Right ventricle myocardium superior (tissue), 1 donor: ENCODE measurements at regions not wholly inside any gene's neighbourhood (a gene's known extent, or its start where the extent isn't known, plus 50 kb on each side); places are given as distances from the start of the nearest gene placed in this dataset.

ENCODE experiments used
- ATAC-seq: fragments of 200-7000 bp; cut with Tn5 transposase; one replicate; pipeline ENCODE4 v1.9.1; 2020; ENCODE audit warnings: mild to moderate bottlenecking; ENCODE audit not compliant: poor library complexity
- DNase-seq: peaks from one replicate; pipeline ENCODE4 v3.0.0-alpha.2; 2020
- intact Hi-C: fragments of 100-400 bp; cut with DNase I; formaldehyde crosslinking; loops from one replicate; pipeline ENCODE4 v1.11.2; 2022
- donor health status: DM: no; HTN: yes; CAD: no; lungs with severe emphysema.

DNA sequence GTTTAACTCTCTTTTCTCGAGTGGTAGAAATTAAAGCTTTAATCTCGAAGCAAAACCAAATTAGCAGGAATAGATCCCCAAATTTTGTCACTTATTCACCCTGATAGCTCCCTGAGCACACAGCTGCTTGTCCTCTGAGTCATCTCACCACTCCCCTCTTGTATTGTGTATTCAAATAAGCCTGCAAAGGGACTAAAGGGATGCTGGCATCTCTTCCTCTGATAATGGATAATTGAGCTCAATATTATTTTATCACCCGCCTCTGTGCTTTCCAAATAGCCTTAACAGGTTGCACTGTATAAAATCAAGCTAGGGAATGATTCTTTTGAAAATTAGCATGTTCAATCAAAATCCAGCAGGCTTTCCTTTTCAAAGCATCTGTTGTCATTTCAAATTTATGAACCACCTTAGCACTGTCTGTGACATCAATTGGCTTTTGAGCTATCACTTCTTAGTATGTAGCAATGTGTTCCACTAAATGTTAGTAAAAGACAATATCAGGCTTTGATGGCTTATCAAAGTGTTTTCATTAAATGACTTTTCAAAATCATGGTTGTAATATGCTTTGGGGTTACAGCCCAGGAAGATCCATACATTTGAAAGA, 561.6 kb downstream of the PLA2G4A start:
- ATAC-seq: no peak
- no peak for DNase-seq
- intact Hi-C loops: no loop called here

DNA sequence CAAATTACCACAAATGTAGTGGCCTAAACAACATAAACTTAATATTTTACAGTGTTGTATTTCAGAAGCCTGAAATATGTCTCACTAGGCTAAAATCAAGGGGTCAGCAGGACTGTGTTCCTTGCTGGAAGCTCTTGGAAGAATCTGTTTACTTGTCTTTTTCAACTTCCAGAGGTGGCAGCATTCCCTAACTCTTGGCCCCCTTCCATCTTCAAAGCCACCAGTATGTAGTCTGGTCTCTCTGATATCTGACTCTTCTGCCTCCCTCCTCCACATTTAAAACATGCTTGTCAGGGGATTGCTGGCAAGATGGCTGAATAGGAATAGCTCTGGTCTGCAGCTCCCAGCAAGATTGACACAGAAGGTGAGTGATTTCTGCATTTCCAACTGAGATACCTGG, 567.5 kb downstream of the PLA2G4A start:
- ATAC-seq: no peak
- no peak for DNase-seq
- intact Hi-C loops: no loop called here

DNA sequence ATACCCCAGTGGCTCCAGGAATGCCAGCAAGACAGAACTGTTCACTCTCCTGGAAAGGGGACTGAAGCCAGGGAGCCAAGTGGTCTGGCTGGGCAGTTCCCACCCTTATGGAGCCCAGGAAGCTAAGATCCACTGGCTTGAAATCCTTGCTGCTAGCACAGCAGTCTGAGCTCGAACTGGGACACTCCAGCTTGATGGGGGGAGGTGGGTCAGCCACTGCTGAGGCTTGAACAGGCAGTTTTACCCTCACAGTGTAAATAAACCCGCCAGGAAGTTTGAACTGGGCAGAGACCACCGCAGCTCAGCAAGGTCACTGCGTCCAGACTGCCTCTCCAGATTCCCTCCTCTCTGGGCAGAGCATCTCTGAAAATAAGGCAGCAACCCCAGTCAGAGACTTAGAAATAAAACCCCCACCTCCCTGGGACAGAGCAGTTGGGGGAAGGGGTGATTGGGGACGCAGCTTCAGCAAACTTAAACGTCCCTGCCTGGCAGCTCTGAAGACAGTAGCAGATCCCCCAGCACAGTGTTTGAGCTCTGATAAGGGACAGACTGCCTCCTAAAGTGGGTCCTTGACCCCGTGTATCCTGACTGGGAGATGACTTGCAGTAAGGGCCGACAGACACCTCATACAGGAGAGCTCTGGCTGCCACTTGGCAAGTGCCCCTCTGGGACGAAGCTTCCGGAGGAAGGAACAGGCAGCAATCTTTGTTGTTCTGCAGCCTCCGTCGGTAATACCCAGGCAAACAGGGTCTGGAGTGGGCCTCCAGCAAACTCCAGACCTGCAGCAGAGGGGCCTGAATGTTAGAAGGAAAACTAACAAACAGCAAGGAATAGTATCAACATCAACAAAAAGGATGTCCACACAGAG, 568.4 kb downstream of the PLA2G4A start:
- ATAC-seq: no peak
- DNase-seq: no peak
- intact Hi-C loops: no loop called here

DNA sequence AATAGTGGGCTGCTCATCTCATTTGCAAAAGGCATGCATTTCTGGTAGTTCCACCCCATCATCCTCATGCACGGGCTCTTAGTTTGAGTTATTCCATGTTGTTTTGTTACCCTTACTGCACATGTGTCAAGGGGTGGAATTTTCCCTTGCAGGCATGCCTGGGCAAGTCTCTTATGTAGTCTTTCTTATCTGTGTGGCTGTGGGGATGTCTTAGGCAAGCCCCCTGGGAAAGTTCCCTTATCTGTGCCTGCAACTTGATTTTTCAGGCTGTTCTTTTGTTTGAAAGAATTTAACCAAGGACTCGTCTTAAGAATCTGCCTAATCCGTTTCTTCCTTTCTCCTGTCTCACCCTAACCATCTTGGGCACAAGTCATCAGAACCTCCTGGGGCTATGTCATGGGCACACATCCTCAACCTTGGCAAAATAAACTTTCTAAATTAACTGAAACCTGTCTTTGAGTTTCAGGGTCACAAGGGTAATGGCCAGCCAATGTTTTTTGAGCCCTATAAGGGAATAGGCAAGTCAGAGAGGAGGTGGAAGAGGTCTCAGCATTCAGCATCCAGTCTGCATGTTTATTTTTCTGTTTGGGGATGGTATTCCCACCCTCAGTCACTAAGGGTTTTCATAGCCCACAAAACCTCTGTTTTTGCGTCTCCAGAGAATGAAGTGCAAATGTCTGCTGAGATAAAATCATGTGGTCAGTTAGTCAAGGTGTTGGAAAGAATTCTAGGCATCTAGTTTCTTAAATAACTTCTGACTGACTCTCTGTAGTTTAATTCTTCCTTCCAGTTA, 579.7 kb downstream of the PLA2G4A start:
- intact Hi-C loops: no loop called here
- ATAC-seq: no peak
- no peak for DNase-seq

DNA sequence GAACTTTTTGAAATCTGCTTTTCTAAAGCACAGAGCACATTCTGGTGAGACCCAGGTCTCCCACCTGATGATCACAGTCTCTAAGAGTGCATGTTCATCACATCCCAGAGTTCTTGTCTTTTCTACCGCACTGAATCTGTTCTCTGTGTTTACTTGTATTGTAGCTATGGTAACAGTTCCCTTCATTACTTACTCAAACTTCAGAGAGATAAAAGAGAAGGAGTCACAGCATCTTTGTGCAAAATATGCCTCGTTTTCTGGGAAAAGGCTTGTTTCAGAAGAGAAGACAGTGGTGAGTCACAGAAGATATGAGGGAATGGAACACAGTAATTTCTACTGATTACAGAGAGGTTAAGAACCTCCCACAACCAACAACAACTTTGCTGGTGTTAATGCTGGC, 580.6 kb downstream of the PLA2G4A start:
- DNase-seq: no peak
- intact Hi-C loops: no loop called here
- no peak for ATAC-seq

DNA sequence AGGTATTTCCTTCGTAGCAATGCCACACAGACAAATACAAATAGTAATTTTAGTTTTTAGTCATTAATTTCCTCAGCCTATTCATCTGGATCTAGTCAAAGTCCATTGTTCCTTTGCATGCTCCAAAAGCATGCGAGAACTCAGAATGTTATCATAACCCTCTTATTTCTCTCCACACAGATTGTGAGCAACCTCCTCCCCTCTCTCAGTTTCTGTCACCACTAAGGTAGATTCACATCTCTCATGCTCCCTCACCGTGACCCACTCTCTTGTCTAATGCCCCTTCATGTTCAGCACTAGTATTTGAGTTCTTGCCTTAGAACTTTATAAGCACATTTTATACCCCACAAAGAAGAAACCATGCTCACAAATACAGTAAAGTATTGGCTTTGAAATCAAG, 582.4 kb downstream of the PLA2G4A start:
- DNase-seq (no peak), ATAC-seq (no peak)
- intact Hi-C loops: no loop called here

DNA sequence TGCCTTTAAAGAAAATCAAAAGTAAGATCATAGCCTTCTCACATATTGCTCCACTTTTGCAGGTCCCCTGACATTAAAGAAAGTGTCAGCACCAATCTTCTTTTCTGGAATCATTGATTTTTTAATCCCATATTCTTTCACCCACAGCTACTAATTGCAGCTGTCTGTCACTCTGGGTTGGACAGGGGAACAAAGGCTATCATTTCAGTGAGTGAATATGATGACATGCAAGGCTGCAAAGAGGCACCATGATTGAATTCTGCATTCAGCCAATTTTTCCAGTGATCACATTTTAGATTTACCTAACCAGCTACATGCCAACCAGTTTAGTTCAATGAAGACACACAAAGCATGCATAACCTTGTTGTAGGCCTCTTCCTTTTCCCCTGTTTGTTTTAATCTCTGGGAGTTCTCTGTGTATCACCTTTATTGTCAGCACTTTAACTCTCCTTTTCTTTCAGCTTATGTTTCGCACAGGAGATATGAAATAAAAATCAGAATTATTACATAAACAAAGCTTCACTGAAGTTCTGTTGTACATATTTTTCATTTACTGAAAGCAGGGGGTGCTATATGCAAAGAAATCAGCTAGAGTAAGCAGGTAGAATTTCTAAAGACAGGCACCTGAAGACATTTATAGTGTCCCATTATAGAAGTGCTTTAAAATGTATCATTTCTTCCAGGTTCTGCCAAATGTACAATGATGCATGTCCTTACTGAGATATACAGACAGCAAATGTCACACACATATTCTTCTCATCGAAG, 584.8 kb downstream of the PLA2G4A start:
- ATAC-seq (no peak), DNase-seq (no peak)
- intact Hi-C loops: no loop called here

DNA sequence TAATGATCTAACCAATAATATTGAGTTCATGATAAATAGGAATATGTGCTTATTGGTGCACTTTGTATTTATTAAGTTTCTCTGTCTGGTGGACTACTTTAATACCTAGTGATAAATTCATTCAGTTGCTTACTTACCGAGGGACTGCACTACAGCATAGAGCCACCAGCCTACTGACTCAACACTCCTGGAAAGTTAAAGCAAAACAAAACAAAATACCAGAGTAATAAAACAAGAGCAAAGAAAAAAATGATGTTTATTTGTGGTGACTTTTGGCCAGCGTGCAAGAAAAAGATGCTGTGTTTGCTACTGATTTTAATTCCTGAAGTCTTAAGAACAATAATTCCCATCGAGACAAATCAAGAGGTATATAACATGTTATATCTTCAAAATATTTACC, 586.3 kb downstream of the PLA2G4A start:
- ATAC-seq: no peak
- intact Hi-C loops: no loop called here
- DNase-seq: no peak

DNA sequence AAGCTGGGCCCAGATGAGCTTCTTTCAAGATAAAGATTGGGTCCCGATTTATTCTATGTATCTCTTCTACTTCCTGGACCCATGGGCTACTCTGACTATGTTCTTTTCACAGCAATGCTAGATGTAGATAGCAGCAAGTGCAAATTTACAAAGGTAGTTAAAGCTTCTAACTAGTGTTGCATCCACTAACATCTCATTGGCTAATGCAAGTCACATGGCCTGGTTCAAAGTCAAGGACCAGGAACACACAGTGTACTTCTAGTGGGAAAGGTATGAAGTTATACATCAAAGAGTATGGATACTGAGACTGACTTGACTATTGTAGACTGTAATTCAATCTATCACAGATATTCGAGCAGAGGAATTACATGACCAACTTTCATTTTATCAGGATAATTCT, 588.8 kb downstream of the PLA2G4A start:
- DNase-seq: no peak
- ATAC-seq: no peak
- intact Hi-C loops: no loop called here

DNA sequence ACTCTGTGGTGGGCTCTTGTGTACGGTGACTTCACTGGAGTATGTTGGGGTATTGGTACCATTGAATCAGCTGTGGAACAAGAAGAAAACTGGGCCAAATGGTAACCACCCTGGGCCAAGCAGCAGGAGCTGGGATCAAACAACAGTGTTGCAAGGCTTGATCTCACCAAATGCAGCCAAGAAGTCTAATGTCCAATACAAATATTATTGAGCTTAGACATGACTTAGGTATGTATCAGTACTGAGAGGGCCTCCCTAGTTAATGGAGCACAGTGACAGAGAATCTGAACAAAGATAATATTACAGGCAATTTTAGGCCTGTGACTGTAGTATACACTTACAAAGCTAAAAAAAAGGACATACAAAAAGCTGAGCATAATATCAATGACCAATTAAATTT, 604.8 kb downstream of the PLA2G4A start:
- intact Hi-C loops: no loop called here
- DNase-seq (no peak), ATAC-seq (no peak)

DNA sequence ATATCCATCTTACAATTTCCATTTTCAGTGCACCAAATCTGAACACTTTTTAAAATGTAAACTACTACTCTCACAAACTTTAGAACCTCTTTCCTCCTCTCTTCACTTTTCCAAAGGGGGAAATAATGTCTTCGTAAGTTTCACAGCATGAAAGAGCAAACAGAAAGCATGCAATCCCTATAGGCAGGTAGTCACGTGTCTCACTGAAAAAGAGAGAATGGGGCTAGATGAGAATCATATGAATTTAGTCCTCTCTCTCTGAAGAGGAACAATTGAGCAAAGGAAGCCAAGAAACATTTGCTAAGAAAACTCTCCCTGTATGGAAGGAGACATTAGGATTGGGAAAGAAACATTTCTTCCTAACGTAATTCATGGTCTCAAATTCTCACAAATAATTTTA, 613.9 kb downstream of the PLA2G4A start:
- intact Hi-C loops: no loop called here
- no peak for ATAC-seq
- no peak for DNase-seq

DNA sequence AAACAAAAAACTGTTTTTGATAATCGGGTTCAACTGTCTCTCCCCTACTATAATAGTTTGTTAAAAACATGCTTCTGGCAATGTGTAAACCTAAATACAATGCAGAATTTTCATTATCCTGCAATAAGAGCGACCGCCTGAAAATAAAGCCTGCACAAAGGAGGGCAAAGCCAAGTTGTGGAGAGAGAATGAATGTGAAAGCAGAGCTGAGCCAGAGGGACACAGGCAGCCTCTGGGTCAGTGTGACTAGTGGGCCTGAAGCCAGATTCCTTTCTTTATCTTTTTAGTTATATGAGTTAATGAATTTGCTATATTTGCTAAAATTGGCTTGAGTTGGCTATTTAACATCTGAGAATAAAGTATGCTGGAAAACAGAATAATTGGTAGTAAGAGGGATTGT, 615.2 kb downstream of the PLA2G4A start:
- ATAC-seq: no peak
- DNase-seq: no peak
- intact Hi-C loops: no loop called here

DNA sequence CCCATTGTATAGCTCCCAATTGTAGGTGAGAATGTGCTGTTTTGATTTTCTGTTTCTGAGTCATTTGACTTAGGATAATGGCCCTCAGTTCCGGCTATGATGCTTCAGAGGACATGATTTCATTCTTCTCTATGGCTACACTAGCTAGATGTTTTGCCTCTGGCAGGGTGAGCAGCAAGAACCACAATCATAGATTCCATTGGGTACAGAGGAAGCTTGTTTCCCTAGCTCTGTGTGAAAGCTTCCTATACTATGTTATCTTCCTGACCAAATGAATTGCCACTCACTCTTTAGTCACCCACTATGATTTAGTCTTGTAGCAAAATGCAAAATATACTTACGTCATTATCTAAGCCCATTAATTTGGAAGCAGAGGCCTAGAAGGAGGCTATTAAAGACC, 616.3 kb downstream of the PLA2G4A start:
- intact Hi-C loops: no loop called here
- DNase-seq: no peak
- ATAC-seq: no peak

DNA sequence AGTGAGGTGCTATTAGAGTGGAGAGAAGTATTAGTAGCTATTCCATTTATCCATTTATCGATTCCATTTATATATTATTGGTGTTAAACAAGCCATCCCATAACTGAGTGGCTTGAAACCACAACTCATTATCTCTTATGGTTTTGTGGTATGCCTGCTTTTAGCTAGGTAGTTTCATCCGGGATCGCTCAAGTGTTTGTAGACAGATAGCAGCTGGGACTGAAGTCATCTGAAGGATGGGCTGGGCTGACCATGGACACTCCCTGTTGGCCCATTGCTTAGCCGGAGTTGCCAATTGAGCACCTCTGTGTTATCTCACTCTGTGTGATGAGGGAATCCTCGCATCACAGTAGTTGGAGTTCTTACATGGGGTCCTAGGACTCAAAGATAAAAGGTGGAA, 622.5 kb downstream of the PLA2G4A start:
- intact Hi-C loops: no loop called here
- ATAC-seq: no peak
- no peak for DNase-seq

DNA sequence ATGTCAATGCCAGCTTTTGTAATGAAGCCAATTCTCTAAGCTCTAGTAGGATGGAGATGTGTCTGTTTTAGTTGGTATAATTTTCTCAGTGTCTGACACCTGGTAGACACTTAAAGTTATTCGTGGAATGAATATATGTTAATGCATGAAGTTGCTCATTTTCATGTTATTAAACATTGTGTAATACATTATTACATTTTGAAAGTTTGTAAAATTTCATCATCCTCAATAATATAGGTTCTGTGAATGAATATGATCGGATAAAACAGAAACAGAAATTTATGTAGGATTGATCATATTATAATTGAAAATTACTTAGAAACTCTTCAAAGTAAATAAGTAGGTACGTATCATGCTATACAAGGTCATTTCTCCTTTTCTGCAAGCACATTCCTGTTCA, 625.3 kb downstream of the PLA2G4A start:
- no peak for DNase-seq
- intact Hi-C loops: no loop called here
- ATAC-seq: no peak

DNA sequence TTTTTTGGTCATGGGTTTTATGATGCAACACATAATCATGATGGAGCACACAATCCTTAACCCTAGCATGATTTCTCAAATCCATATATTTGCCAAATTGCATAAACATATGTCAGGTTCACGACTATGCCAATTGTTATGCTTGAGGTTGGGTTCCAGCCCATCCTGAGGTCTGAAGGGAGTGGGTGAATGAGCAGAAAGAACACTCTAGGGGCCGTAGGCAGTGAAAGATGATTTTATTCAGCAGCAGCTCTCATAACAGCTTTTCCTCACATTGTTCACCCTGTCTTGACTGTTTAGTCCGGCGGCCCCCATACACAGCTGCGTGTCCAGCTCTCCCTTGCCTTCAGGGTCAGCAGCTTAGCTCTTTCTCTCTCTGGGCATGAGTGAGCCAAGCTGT, 627.7 kb downstream of the PLA2G4A start:
- ATAC-seq: no peak
- intact Hi-C loops: no loop called here
- DNase-seq: no peak

DNA sequence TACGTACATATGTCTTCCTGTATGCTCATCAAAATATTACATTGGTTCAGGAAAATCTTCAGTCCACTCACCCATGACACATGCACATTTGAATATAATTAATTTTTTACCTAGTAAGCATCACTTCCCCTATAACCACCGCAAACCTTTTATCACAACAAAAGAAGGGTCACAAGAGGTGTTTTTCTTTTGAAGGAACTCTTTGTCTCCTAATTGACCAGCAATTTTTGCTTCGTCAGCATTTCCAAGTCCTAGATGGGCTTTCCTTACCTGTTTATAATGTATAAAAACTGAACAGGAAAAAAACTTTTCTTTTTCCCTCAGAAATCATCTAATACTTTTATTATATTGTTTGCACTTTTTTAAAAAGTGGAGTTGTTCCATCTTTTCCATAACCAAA, 631.3 kb downstream of the PLA2G4A start:
- no peak for DNase-seq
- intact Hi-C loops: no loop called here
- ATAC-seq: no peak

DNA sequence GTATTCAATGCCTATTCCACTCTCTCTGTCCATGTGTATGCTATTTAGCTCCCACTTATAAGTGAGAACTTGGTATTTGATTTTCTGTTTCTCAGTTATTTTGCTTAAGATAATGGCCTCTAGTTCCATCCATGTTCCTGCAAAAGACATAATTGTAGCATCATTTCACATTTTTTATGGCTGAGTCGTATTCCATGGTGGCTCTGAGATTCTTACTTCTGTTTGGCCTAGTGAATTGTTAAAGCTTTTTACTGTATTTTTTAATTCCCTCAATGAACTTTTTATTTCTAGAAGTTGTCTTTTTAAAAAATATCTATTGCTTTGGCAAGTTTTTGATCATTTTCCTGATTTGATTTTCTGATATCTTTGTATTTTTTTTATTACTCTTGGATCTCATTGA, 635.6 kb downstream of the PLA2G4A start:
- ATAC-seq (no peak), DNase-seq (no peak)
- intact Hi-C loops: no loop called here

DNA sequence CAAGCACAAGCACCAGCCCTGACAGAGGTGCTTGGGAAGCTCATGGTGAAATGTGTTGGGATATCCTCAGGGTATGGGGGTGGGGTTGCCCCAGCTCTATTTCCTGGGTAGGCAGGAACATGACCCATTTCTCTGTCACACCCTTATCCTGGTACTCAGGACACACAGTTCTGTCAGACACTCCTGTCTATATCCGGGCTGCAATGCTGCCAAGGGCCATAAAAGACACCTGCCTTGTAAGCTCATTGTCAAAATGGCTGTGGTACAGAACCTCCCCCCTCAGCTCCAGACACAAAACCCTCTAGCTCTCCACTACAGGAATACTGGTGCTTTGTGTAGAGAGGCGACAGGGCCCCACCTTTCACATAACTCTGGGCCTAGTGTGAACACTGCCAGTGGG, 636.7 kb downstream of the PLA2G4A start:
- ATAC-seq: no peak
- intact Hi-C loops: no loop called here
- DNase-seq: no peak
